GM21723 (cell line): ENCODE measurements at regions not wholly inside any gene's neighbourhood (a gene's known extent, or its start where the extent isn't known, plus 50 kb on each side); places are given as distances from the start of the nearest gene placed in this dataset.
"Not testable (repeated sequence)": the region's sequence is repeated elsewhere in the genome, so short reads cannot be mapped to it uniquely, and the experiment has no call there.

ENCODE experiments used
- ATAC-seq: cut with Tn5 transposase; IDR thresholded peaks from one replicate; pipeline ENCODE4 v1.9.1; 2021; ENCODE audit warnings: mild to moderate bottlenecking, moderate library complexity; ENCODE audit not compliant: unreplicated experiment

DNA sequence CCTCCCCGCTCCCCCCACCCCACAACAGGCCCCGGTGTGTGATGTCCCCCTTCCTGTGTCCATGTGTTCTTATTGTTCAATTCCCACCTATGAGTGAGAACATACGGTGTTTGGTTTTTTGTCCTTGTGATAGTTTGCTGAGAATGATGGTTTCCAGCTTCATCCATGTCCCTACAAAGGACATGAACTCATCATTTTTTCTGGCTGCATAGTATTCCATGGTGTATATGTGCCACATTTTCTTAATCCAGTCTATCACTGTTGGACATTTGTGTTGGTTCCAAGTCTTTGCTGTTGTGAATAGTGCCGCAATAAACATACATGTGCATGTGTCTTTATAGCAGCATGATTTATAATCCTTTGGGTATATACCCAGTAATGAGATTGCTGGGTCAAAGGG is 104.3 kb downstream of the MTPN start:
- not testable (repeated sequence) for ATAC-seq

DNA sequence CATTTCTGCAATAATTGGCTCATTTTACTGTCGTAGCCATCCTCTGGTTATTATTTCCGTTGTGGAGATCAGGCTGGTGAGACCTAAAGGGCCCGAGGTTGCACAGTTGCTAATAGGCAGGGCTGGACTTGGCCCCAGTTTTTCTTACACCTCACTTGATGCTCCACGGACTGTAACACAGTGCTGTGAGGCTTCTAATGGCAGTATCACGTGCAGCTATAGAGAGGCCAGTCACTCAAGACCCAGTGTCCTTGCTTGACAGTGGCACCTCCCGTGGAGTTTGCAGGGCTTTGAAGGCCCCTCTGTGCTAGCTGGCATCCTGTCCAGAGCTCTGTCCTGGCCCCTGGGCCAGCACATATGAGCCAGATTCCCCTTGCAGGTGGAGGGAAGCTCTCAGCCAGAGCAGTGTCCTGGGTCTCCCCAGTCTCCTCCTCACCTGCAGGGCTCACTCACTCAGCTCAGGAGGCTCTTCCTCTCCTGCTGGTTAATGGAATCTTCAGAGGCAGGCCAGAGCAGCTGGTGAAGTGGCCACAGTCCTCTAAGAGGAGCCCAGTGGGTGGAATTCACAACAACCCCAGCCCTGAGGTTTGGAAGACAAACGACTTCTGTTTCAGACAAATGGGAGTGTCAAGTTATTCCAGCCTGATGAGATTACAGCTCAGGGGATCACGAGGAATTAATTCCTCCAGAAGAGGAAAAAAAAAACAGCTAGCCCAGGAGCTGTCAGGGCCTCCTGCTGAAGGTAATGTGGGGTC is 114.2 kb upstream of the FAM180A start:
- no peak for ATAC-seq

DNA sequence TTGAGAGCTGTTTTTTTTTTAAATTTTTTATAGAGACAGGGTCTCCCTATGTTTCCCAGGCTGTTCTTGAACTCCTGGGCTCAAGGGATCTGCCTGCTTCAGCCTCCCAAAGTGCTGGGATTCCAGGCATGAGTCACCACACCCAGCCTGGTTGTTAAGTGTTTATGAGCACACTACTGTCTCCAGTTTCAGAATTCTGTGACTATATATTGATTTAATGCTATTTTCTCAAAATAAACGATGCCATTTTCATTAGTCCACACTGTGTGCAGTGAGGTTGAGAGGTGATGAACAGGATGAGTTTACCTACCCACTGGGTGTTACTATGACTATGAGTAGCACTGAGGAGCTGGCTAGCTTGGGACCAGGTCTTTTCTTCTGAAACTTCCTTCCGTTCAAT is 110.9 kb upstream of the FAM180A start:
- no peak for ATAC-seq

DNA sequence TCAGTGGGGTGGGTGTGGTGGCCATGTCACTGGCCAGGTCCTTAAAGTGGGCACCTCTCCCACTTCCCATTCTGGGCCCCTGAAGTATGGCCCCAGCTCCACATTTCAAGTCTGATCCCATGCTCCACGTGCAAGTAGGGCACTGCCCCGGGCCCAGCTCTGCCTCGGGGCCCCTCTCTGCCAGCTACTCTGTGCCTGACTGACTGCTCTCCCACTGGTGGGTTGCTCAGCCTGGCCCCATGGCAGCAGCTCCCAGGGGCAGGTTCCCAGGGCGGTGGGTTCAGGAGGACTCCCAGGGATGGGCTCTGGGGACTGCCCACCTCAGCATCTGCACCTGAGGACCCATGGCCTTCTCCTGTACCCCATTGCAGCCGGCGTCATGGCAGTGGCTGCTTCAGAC is 110.2 kb upstream of the FAM180A start:
- no peak for ATAC-seq

DNA sequence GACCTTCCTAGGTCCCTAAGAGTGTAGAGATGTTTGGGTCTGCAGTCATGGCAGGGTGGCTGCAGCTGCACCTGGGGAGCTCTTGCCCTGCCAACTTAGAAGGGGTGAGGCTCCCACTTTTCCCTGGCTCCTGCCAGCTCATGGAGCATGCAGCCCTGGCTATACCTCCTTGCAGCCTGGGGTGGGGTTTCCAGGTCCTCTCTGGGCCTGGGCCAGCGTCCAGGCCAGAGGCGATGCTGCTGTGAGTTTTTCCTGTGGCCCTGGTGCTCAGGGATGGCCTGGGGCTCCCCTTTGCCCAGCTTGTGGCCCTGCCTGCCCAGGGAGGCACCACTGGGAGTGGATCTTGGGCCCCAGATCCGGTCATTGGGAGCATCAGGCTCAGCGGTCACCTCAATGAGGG is 109.8 kb upstream of the FAM180A start:
- ATAC-seq: no peak

DNA sequence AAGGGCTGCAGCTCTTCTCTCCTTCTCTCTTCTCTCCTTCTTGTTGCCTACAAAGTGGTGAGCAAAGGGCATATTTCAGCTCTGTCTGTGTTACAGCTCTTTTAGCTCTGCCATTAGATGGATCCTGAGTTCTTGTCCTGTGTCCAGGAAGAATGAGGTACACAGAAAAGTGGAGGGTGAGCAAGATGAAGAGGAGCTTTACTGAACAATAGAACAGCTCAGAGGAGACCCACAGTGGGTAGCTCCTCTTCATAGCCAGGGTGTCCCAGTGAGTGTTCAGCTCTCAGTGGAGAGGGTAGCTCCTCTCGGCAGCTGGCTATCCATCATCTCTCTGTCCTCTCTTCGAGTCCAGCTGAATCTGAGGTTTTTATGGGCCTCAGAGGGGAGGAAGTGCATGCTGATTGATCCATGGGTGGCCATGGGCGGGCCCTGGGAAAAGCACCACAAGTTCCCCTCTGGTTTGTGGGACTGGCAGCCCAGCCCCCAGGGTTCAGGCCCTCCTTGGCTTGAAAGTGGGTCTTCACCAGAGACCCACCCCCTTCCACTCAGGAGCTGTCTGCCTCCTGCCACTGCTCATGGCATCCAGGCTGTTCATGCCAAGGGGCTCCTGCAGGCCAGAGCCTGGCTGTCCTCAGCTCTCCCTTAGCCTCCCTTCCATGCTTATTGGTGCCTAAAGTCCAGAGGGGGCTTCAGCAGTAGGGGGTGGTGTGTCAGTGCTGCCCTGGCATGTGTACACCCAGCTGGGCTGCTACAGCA is 109.1 kb upstream of the FAM180A start:
- no peak for ATAC-seq

DNA sequence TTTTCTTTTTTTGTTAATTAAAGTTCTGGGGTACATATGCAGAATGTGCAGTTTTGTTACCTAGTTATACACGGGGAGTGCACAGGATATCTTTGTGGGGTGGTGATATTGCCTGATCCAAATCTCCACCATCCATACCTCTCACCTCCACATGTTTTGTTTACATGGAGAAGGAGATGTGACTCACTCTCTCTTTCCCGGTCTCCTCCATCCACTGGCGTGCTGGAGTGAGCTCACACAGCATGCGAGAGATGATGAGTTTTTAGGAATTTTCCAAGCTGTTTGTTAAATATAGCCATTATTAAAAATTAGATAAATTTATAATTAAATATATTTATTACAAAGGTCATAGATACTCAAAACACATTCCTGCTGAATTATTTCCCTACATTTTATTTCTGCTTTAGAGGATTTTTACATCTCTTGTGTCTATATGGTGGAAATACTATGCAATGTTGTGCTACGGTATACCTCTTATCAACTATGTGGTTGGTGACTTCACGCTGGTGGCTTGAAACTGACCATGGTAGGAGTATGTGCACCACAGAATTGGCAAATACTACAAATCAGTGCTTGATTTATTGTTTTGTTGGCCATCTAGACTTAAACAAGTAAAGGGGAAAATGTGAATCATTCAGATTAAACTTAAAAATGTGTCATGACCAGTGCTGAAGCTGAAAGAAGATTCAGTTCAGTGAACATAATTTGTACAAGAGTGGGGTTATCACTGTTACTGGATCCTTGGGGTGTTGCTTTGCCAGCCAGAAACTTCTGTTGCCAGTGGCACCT is 107.9 kb upstream of the FAM180A start:
- ATAC-seq: no peak

DNA sequence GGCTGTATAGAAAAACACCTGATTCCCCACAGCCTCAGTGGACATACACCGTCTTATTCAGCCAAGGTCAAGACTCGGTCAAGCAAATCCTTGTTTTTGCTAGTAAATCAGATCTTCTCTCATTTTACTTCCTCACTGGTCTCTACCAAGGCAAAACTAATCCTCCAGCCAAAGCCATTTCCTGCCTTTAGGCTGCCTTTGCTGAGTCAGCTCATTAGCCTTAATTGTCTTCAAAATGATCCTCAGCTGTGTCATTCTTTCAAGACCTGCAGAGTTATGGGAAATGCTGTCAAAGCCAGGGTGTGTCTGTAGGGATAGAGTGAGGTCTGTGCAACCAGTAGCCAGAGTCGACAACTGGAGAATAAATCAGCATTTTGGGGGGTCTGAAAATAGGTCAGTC is 107.2 kb upstream of the FAM180A start:
- ATAC-seq: no peak

DNA sequence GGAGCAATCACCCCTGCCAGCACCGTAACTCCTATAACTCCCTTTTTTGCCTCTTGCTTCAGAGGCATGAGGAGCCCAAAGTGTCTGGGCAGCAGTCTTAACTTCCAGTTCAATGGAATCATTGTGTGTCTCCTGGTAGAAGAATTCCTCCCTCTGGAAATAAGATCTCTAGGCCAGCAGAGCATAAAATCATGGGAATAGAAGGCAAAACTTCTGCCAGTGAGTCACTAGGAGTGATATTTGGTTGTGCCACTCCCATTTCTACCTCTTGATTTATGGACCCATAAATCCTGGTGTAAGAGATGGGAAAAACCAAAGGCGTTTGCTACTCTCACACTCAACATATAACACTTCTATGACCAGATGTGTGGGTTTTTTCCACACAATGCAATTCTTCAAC is 104.9 kb upstream of the FAM180A start:
- ATAC-seq: no peak

DNA sequence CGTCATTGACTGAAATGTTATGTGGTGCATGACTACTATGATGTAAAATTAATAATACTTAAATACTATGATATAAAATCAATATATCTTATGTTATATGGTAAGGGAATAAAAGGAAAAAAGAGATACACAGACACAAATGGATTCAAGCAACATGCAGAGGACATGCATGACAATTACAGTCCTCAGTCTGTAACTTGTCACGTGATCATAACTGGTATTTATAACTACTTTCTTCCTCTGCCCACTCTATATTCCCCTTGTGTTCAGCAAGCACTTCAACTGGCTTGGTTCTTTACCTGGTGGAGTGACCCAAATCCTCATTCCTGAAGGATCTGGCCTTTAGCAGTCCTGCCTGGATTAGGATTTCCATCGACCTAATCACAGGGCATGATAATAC is 104.4 kb upstream of the FAM180A start:
- ATAC-seq: no peak

DNA sequence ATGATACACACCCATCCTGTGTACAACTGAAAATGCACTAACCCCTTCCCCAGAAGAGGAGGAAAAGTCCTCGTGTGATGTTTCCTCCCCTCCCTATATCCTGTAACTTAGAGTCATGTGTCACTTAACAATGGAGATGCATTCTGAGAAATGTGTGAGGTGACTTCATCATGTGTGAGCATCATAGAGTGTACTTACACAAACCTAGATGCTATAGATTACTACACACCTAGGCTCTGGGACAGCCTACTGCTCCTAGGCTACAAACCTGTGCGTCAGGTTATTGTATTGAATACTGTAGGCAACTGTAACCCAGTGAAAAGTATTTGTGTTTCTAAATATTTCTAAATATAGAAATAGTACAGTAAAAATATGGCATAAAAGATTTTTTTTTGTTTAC is 98.6 kb upstream of the FAM180A start:
- no peak for ATAC-seq

DNA sequence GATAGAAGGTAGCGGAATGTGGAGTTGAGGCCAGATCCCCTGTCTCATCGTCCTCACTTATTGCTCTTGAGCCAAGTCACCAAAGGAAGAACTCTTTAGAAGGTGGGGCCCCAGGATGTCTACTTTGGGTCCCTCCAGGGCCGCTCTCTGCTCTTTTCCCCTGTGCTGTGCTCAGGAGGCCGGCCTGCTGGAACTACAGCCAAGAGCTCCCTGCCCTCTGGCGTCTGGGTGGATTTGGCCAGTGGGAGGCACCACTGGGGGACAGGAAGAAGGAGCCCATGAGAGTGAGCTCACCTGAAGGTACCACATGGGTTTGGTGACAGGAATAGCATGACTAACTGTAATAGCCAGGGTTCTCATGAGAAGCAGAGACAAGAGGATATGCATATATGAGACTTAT is 97.7 kb upstream of the FAM180A start:
- ATAC-seq: no peak

DNA sequence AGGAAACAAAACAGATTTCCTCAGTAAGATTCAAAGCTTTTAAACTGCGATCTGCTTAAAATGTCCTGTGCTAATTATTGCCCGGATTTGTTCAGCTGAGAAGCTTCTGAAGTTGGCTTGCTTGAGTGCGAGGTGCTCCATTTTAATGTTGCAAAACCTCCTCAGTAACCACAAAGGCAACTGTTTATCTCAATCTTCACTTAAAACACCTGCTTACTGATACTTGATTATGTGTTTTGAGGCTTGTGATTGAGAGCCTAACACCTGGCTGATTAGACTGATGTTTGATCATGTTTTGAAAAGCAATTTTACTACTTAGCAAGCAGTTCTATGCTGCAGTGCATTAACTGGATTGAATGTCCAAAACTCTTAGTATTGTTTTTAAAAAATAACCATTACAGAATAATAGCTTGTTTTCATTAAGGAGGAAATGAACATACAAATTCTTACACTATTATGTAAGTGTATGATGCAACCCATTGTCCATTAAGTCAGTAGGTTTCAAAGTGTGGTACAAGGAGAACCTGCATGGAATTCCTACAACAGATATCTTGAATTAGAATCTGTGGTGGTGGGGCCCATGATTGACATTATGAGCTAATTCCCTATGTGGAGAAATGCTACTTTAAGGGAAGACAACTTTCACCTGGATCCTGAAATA is 96.9 kb upstream of the FAM180A start:
- no peak for ATAC-seq

DNA sequence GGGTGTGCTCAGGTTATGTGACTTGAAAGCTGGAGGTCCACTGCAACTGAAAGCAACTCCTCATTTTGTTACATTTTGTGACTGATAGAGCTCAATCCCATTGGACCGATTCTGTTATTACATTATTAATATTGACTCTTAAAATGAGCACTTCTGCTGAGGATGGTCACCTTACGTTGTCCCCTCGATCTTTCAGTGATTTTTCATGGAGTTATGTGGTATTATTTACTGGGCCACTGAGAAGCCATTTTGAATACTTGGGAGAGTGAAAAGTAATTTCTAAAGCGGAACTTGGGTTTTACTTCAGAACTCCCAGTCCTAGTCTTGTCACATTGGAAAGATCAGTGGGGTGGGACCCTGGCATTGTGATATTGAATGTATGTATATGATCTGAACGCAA is 96.3 kb upstream of the FAM180A start:
- no peak for ATAC-seq

DNA sequence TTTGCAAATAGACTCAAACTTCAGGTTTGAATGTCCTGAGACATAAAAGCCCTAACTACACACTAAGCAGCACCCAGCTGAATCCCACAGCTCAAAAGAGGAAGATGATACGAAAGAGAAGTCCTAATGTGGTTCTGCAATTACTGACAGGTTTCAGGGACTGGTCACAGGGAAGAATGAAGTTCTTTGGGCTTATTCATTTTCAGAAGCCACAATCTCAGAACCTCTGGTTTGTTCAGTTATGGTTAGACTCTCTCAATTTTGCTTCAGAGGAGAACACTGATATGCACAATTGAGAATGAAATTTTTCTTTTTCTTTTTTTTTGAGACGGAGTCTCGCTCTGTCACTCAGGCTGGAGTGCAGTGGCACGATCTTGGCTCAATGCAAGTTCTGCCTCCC is 94.6 kb upstream of the FAM180A start:
- ATAC-seq: peak; percentile 95

DNA sequence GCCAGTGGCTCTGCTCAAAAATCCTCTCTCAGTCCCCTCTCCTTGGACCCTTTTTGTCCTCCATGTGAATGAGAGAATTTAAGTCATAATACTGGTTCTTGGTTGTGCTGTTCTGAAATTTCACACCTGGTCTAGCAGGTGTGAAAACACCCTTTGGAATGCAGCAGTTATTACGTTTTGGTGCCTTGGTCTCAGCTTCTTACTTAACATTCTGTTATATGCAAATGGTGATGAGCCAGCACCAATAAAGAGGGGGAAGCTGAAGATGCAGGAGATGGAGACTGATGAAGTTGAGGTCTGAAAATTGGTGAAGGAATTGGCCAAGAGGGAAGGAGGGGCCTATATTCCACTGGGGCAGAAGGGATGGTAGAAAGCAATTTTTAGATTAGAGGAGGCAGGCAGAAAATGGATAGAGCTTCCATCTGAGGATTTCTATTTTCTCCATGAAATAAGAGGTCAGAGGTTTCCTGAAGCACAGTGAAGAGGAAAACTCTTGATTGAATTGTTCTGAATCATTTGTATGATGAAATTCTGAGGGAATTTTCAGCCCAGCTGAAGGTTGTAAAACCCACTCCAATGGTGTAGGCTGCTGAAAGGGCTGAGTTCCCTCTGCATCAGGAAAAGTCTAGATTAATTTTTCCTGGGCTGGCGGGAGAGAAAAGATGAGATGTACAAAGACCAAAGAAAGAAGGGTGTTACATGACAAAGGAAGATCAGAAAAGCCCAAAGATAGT is 94.0 kb upstream of the FAM180A start:
- ATAC-seq: no peak

DNA sequence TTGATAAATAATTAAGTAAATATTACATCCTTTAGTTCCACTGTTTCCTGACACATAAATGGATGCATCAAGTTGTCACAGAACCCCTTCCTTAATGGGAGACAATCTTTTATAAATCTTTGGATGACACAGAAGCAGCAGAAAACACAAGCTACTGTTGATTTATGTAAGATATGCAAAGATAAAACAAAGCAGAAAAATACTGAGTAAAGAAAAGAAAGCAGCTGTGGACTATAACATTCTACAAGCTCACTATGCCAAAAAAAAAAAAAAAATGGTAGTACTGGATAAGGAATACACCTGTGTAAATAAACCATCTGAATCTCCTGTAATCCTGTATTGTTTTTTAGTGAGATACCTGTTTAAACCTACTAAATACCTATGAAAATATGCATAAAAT is 92.0 kb upstream of the FAM180A start:
- ATAC-seq: no peak

DNA sequence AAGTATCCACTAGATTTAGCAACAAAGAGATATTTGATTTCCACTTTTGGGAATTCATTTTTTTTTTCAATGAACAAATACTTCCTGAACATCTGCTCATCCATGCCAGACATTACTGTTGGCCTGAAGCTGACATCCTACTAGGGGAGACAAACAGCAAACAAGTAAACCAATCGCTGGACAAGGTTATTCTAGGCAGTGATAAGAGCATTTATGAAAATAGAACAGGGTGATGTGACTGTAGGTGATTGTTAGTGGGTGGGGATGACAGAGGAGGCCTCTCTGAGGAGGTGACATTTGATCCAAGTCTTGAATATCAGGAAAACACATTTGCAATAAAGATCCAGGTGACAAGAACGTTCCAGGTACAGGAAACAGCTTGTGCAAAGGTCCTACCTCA is 89.1 kb upstream of the FAM180A start:
- ATAC-seq: no peak

DNA sequence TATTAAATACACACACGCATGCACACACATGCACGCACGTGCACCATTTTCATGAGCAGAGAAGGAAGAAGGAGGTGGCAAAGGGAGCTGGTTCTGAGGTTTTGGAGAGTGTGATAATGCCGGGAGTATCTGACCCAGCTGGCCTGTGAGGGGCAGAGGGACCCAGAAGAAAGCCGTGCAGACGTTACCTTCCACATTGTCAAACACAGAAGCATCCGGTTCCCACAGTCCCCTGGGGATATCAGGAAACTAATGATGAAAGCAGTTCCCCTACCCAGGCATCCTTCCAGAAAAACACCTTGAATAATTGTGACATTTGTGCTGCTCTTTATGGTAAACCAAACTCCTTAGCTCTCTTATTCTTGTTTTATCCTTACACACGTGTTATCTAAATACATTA is 85.7 kb upstream of the FAM180A start:
- no peak for ATAC-seq

DNA sequence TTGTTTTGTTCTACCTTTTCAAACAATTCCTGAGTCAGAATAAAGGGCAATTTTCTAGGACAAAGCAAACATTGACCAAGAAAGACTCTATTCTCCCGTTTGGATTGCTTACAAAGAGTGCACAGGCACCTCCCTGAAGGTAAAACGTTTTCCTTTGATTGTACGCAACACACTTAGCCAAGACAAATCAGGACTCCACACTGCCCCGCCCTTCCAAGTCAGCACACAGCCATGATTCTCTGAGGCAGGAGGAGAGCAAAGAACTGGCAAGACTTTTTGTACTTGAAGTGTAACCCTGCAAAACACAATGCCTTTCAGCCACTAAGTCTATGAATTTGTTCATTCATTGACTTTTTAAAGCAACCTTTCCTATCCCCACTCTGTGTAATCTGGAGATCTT is 85.0 kb upstream of the FAM180A start:
- no peak for ATAC-seq
